SIG-M5 treated with dmso at 0.1 percent for 504 hours (cell line): ENCODE measurements at regions not wholly inside any gene's neighbourhood (a gene's known extent, or its start where the extent isn't known, plus 50 kb on each side); places are given as distances from the start of the nearest gene placed in this dataset.

Source experiments
- DNase-seq: peaks from one replicate; lab custom pipeline; 2025; ENCODE audit not compliant: unreplicated experiment; lab: John Stamatoyannopoulos, UW

- no peak for DNase-seq
Observed at GRCh38 chr6:114580882-114581281, 238.1 kb upstream of the HS3ST5 start.

GRCh38 chr6:114579486-114579885, 236.7 kb upstream of the HS3ST5 start:
- no peak for DNase-seq

- DNase-seq = no peak
Observed at GRCh38 chr6:114577109-114577508, 234.3 kb upstream of the HS3ST5 start.

- no peak for DNase-seq
Observed at GRCh38 chr6:114576330-114576729, 233.5 kb upstream of the HS3ST5 start.

GRCh38 chr6:114569669-114570068, 226.8 kb upstream of the HS3ST5 start:
- DNase-seq = no peak

- no peak for DNase-seq
Observed at GRCh38 chr6:114564302-114564933, 221.6 kb upstream of the HS3ST5 start.

GRCh38 chr6:114559419-114559818, 216.6 kb upstream of the HS3ST5 start:
- DNase-seq = no peak

GRCh38 chr6:114558153-114558552, 215.3 kb upstream of the HS3ST5 start:
- DNase-seq = no peak

- no peak for DNase-seq
Observed at GRCh38 chr6:114556846-114557488, 214.1 kb upstream of the HS3ST5 start.

GRCh38 chr6:114550316-114550715, 207.5 kb upstream of the HS3ST5 start:
- DNase-seq = no peak

- no peak for DNase-seq
Observed at GRCh38 chr6:114543696-114544095, 200.9 kb upstream of the HS3ST5 start.

GRCh38 chr6:114541794-114542193, 199.0 kb upstream of the HS3ST5 start:
- DNase-seq = no peak

- DNase-seq = no peak
Observed at GRCh38 chr6:114537977-114538376, 195.2 kb upstream of the HS3ST5 start.

- DNase-seq = no peak
Observed at GRCh38 chr6:114534813-114535212, 192.0 kb upstream of the HS3ST5 start.

GRCh38 chr6:114524081-114524480, 181.3 kb upstream of the HS3ST5 start:
- no peak for DNase-seq

- no peak for DNase-seq
Observed at GRCh38 chr6:114523508-114523907, 180.7 kb upstream of the HS3ST5 start.

GRCh38 chr6:114521926-114522325, 179.1 kb upstream of the HS3ST5 start:
- no peak for DNase-seq

GRCh38 chr6:114520976-114521375, 178.2 kb upstream of the HS3ST5 start:
- DNase-seq = no peak

- no peak for DNase-seq
Observed at GRCh38 chr6:114514170-114514569, 171.3 kb upstream of the HS3ST5 start.

- no peak for DNase-seq
Observed at GRCh38 chr6:114471450-114471849, 128.6 kb upstream of the HS3ST5 start.

GRCh38 chr6:114467931-114468330, 125.1 kb upstream of the HS3ST5 start:
- DNase-seq = no peak

GRCh38 chr6:114465511-114465910, 122.7 kb upstream of the HS3ST5 start:
- no peak for DNase-seq

GRCh38 chr6:114453737-114454276, 111.0 kb upstream of the HS3ST5 start:
- DNase-seq = no peak
